Cardiac muscle cell (in vitro differentiated cells and primary cell): ENCODE measurements at regions not wholly inside any gene's neighbourhood (a gene's known extent, or its start where the extent isn't known, plus 50 kb on each side); places are given as distances from the start of the nearest gene placed in this dataset.

Experiments
- DNase-seq, 2 donors: peaks; one replicate each; pipeline versions ENCODE4 v3.0.0 to v3.0.0-alpha.2; 2010 to 2017; ENCODE audit warnings: low read depth in 1 of 2, low spot score in 1 of 2
- H3K27ac ChIP-seq: fragments of 200-600 bp; sonication (generic); 2 replicates; pipeline ENCODE4 v1.5.1; 2016
- H3K27me3 ChIP-seq: fragments of 200-600 bp; sonication (generic); 2 replicates; pipeline ENCODE4 v1.6.0; 2016; ENCODE audit warnings: control low read depth
- H3K36me3 ChIP-seq: fragments of 200-600 bp; sonication (generic); 2 replicates; pipeline ENCODE4 v1.5.1; 2016; ENCODE audit warnings: control low read depth
- H3K4me1 ChIP-seq: fragments of 200-600 bp; sonication (generic); 2 replicates; pipeline ENCODE4 v1.8.1; 2017; ENCODE audit warnings: low read depth, mild to moderate bottlenecking, mixed run types
- H3K4me3 ChIP-seq: fragments of 200-600 bp; sonication (generic); 2 replicates; pipeline ENCODE4 v1.5.1; 2016; ENCODE audit warnings: mild to moderate bottlenecking
- H3K9me3 ChIP-seq: fragments of 200-600 bp; sonication (generic); 2 replicates; pipeline ENCODE4 v1.5.1; 2017; ENCODE audit warnings: low read depth, mild to moderate bottlenecking, control low read depth
- CTCF ChIP-seq: IDR thresholded peaks from 2 replicates; pipeline ENCODE4 v1.5.1; 2012; ENCODE audit warnings: low read depth, mild to moderate bottlenecking, low read length

- TF ChIP-seq CTCF: no peak
- H3K27ac ChIP-seq: no peak overlapping the region
These were observed 420.9 kb upstream of the MGMT start for GRCh38 chr10:129046065-129046681.

GRCh38 chr10:129046962-129047361 lies 420.1 kb upstream of the MGMT start:
- H3K27ac ChIP-seq: no peak overlapping the region
- no peak for TF ChIP-seq CTCF
- no peaks in the 10 kb centered on the region for H3K27me3 ChIP-seq
- no peak for DNase-seq
- no peaks in the 10 kb centered on the region for H3K36me3 ChIP-seq
- no peaks in the 10 kb centered on the region for H3K9me3 ChIP-seq
- H3K4me1 ChIP-seq: peaks cover 3% of the 10 kb centered on the region
- no peak overlapping the region for H3K4me3 ChIP-seq

More at GRCh38 chr10:129046065-129046681, 420.9 kb upstream of the MGMT start:
- peak in 1 of 2 donors; percentile 77 for DNase-seq
- no peaks in the 10 kb centered on the region for H3K36me3 ChIP-seq
- H3K27me3 ChIP-seq: no peaks in the 10 kb centered on the region
- H3K4me3 ChIP-seq: no peak overlapping the region
- no peaks in the 10 kb centered on the region for H3K9me3 ChIP-seq
- H3K4me1 ChIP-seq: peaks cover 3% of the 10 kb centered on the region

GRCh38 chr10:129047600-129047999 lies 419.4 kb upstream of the MGMT start:
- H3K4me1 ChIP-seq: peaks cover 3% of the 10 kb centered on the region
- TF ChIP-seq CTCF: no peak

DNA sequence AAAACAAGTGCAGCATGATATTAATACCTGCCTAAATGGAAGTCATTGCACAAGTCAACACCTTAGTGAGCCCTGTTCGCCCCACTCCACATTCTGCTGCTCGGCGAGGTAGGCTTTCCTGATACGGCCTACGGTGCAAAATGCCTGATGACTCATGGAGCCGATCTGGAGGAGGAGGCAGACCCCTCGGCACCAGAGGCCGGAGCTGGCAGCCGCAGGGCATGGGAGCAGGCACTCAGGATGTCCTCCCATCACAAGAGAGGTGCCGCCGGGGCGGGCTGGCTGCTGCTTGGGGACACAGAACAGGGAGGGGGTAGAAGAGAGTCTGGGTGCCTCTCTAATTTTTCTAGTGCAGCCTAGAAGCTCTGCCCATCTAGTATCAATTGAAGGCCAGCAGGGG lies 418.5 kb upstream of the MGMT start:
- Histone ChIP-seq H3K4me3 (no peak overlapping the region), H3K4me1 (peaks cover 3% of the 10 kb centered on the region), H3K9me3 (no peaks in the 10 kb centered on the region), H3K36me3 (no peaks in the 10 kb centered on the region), H3K27ac (no peak overlapping the region), H3K27me3 (no peaks in the 10 kb centered on the region)
- DNase-seq: no peak
- TF ChIP-seq CTCF: no peak

More at GRCh38 chr10:129047600-129047999, 419.4 kb upstream of the MGMT start:
- H3K36me3 ChIP-seq: no peaks in the 10 kb centered on the region
- no peak overlapping the region for H3K4me3 ChIP-seq
- no peaks in the 10 kb centered on the region for H3K27me3 ChIP-seq
- DNase-seq: no peak
- no peaks in the 10 kb centered on the region for H3K9me3 ChIP-seq
- no peak overlapping the region for H3K27ac ChIP-seq

DNA sequence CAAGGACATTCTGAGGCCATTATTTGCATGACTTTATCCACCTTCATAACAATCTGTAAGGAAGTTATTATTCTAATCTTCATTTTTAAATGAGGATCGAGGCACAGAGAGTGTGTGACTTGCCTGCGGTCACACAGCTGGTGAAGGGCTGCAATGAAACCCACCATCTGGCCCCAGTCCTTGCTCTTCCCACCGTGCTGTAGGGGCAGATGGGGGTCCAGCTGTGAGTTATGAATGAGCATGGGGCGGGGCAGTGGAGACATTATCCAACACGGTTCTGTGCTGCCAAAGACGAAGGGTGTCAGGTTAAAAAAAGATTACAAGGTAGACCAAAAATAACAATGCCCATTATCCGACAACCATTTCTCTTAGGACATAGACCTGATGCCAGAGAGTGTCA lies 417.5 kb upstream of the MGMT start:
- Histone ChIP-seq H3K9me3 (no peaks in the 10 kb centered on the region), H3K4me1 (peaks cover 3% of the 10 kb centered on the region), H3K27ac (no peak overlapping the region), H3K36me3 (no peaks in the 10 kb centered on the region), H3K4me3 (no peak overlapping the region), H3K27me3 (no peaks in the 10 kb centered on the region)
- DNase-seq: no peak
- TF ChIP-seq CTCF: no peak

GRCh38 chr10:129055225-129055624 lies 411.8 kb upstream of the MGMT start:
- H3K4me3 ChIP-seq: no peak overlapping the region
- TF ChIP-seq CTCF: no peak
- H3K27ac ChIP-seq: no peak overlapping the region
- H3K9me3 ChIP-seq: no peaks in the 10 kb centered on the region
- DNase-seq: no peak
- H3K36me3 ChIP-seq: no peaks in the 10 kb centered on the region
- no peaks in the 10 kb centered on the region for H3K27me3 ChIP-seq
- H3K4me1 ChIP-seq: no peaks in the 10 kb centered on the region
